ENCODE measurements at regions not wholly inside any gene's neighbourhood (a gene's known extent, or its start where the extent isn't known, plus 50 kb on each side); places are given as distances from the start of the nearest gene placed in this dataset.
"Not testable (repeated sequence)": the region's sequence is repeated elsewhere in the genome, so short reads cannot be mapped to it uniquely, and the experiment has no call there.

DNA sequence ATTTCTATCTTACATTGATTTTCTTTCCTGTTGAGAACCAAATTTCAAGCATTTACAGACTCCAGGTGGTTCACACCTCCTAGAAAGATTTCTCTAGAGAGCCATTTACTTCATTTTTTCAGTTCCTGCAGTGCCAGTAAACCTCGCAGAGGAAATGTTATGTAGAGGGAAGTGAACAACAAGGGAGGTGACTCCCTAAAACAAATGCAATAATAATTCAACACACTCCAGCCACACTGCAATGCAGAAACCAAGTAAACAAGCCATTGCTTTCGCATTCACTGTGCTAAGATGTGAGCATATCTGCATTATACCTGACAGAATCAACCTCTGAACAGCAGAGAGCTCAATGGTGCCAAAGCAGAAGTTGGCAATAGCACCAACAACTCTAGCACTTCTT lies 215.1 kb downstream of the RBM26 start:
- no peak for DNase-seq (ENCODE audit: extremely low read depth, low read depth)

- no peak for DNase-seq (ENCODE audit: extremely low read depth, low read depth)
Measured at GRCh38 chr13:79187917-79188690, 218.0 kb downstream of the RBM26 start.

GRCh38 chr13:79185580-79185979 lies 220.5 kb downstream of the RBM26 start:
- no peak for DNase-seq (ENCODE audit: extremely low read depth, low read depth)

- no peak for DNase-seq (ENCODE audit: extremely low read depth, low read depth)
Measured at GRCh38 chr13:79183231-79183630, 222.8 kb downstream of the RBM26 start.

DNA sequence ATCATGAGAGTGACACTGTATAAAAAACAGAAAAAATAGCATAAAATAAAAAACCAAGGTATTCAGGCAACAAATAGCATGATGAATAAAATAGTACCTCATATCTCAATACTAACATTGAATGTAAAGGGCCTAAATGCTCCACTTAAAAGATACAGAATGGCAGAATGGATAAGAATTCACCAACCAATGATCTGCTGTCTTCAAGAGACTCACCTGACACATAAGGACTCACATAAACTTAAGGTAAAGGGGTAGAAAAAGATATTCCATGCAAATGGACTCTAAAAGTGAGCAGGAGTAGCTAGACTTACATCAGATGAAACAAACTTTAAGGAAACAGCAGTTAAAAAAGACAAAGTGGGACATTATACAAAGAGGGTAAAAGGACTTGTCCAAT lies 232.4 kb downstream of the RBM26 start:
- not testable (repeated sequence) for DNase-seq (ENCODE audit: extremely low read depth, low read depth)

- not testable (repeated sequence) for DNase-seq (ENCODE audit: extremely low read depth, low read depth)
Measured at GRCh38 chr13:79172924-79173323, 233.1 kb downstream of the RBM26 start.

- no peak for DNase-seq (ENCODE audit: extremely low read depth, low read depth)
Measured at GRCh38 chr13:79171141-79172061, 234.7 kb downstream of the RBM26 start.

- DNase-seq (ENCODE audit: extremely low read depth, low read depth), result no peak
Measured at GRCh38 chr13:79160818-79161217, 245.2 kb downstream of the RBM26 start.

GRCh38 chr13:79155883-79156282 lies 250.2 kb downstream of the RBM26 start:
- DNase-seq (ENCODE audit: extremely low read depth, low read depth), result no peak

- DNase-seq (ENCODE audit: extremely low read depth, low read depth), result no peak
Measured at GRCh38 chr13:79149210-79149609, 256.8 kb downstream of the RBM26 start.

- no peak for DNase-seq (ENCODE audit: extremely low read depth, low read depth)
Measured at GRCh38 chr13:79141082-79141481, 265.0 kb downstream of the RBM26 start.

GRCh38 chr13:79128158-79128557 lies 277.9 kb downstream of the RBM26 start:
- no peak for DNase-seq (ENCODE audit: extremely low read depth, low read depth)

GRCh38 chr13:79126706-79127105 lies 279.3 kb downstream of the RBM26 start:
- DNase-seq (ENCODE audit: extremely low read depth, low read depth), result no peak

DNA sequence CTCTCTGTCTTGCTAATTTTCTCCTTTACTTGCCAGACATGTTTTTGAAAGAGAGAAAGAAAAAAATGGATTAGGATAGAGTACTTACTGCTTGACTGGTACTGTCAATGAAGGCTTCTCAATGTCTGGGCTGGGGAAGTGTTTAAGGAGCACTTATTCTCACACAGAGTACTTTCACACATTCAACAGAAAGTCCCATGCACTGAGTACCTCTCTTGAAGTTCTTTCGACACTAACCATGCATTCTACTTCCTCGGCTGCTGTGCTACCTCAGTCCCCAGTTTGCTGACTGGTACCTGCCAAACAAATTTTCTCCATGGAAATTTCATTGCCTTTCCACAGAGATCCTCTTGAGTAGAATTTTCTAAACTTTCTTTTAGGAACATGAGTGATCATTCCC lies 281.9 kb downstream of the RBM26 start:
- no peak for DNase-seq (ENCODE audit: extremely low read depth, low read depth)

GRCh38 chr13:79121286-79121685 lies 284.8 kb downstream of the RBM26 start:
- no peak for DNase-seq (ENCODE audit: extremely low read depth, low read depth)

- DNase-seq (ENCODE audit: extremely low read depth, low read depth), result no peak
Measured at GRCh38 chr13:79119578-79120107, 286.4 kb downstream of the RBM26 start.

DNA sequence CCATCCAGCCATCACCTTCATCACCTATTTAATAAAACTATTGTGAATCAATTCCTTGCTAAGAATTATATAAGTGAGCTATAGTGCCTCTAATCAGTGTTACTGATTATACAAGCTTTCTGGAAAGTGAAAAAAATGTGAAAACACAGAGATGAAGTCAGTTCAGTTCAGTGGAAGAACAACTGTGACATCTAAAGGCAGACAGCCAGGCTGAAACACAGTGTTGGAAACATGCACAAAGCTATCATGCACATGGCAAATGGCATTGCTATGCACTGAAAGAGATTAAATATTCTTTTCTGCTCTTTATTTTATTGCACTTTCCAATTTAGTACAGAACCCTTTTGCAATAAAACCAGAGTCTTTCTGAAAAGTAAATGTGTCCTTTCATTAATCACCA lies 294.0 kb downstream of the RBM26 start:
- DNase-seq (ENCODE audit: extremely low read depth, low read depth), result no peak

DNA sequence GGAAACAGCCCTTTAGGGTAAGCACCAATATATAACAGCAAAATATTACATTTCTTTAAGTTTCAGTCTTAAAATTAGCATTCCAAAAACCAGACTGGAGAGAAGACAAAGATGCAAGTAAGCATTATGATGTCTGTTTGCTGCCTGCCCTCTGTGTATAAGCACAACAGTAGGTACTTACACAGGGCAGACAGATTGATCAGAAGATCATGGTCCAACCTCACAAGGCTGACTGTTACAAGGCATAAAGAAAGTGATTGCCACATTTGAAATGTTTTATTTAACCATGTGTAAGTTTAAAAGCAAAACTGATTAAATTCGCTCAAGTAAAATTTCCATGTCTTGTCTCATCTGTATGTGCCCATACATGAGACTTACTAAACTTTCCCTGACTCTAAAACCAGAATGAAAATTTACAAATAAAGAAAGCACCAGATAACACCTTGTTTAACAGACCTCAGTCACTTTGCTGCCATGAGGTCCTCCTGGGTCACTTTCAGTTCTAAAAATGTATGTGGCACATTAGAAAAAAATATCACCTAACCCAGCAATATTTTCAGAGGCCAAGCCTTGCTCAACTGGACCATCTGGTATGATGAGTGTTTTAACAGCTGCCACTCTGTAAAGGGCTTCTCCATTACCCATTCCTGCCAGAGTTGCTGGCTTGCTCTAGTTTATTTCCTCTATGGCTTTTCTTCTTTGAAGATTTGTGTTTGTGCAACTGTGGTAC lies 297.0 kb downstream of the RBM26 start:
- no peak for DNase-seq (ENCODE audit: extremely low read depth, low read depth)

- DNase-seq (ENCODE audit: extremely low read depth, low read depth), result no peak
Measured at GRCh38 chr13:79098596-79098995, 307.5 kb downstream of the RBM26 start.

DNA sequence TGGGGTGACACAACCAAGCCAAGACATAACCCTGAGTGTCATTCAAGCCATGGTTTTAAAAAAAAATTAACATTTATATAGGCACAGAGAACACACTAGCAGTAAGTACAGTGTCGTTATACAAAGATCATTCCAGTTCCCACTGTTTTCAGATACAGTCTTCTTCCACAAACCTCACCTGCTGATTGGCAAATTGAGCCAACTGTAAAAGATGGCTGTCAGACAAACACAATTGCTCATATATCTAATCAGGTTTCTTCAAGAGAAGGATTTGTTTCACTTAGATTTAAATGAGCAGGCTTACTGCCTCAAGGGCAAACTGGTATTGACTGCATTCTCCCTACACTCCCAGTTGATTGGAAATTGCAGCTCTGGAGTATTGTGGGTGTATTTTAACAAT lies 308.9 kb downstream of the RBM26 start:
- no peak for DNase-seq (ENCODE audit: extremely low read depth, low read depth)

GRCh38 chr13:79096099-79096498 lies 310.0 kb downstream of the RBM26 start:
- DNase-seq (ENCODE audit: extremely low read depth, low read depth), result no peak
